ENCODE measurements at regions not wholly inside any gene's neighbourhood (a gene's known extent, or its start where the extent isn't known, plus 50 kb on each side); places are given as distances from the start of the nearest gene placed in this dataset.

DNA sequence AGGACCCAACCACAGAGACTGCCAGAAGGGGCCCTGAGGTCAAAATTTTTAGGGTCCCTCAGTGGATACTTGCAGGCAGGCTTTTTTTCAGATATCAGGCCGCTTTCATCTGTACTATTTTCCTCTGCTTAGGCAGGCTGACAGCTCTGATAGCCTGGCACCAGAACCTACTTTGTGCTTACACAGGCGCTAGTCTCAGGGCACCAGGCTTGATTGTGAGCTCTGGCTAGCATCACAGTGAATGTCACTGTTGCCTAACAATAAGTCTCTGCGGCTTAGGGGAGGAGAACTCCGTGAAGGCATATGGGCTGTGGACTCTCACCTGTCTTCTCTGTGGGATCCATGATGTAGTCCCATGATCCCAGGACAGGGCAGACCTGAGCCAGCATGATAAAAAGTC, 738.1 kb upstream of the TSPY4 start:
- TF ChIP-seq, protein P1, sequence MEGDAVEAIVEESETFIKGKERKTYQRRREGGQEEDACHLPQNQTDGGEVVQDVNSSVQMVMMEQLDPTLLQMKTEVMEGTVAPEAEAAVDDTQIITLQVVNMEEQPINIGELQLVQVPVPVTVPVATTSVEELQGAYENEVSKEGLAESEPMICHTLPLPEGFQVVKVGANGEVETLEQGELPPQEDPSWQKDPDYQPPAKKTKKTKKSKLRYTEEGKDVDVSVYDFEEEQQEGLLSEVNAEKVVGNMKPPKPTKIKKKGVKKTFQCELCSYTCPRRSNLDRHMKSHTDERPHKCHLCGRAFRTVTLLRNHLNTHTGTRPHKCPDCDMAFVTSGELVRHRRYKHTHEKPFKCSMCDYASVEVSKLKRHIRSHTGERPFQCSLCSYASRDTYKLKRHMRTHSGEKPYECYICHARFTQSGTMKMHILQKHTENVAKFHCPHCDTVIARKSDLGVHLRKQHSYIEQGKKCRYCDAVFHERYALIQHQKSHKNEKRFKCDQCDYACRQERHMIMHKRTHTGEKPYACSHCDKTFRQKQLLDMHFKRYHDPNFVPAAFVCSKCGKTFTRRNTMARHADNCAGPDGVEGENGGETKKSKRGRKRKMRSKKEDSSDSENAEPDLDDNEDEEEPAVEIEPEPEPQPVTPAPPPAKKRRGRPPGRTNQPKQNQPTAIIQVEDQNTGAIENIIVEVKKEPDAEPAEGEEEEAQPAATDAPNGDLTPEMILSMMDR (IDR thresholded peaks at IDR 0.05) = no peak
- no peak for TF ChIP-seq POLR2A (IDR thresholded peaks at IDR 0.05)

Data from body of pancreas (tissue), 4 donors.